HEK293 (cell line): ENCODE measurements at regions not wholly inside any gene's neighbourhood (a gene's known extent, or its start where the extent isn't known, plus 50 kb on each side); places are given as distances from the start of the nearest gene placed in this dataset.

Experiments used
- CTCF ChIA-PET: fragments of 350-600 bp; formaldehyde crosslinking; extraction: SDS; loops from one replicate; lab custom pipeline; 2021; ENCODE audit warnings: antibody characterized with exemption; lab: Yijun Ruan, JAX
- POLR2A ChIA-PET: fragments of 300-600 bp; formaldehyde crosslinking; extraction: SDS; loops from one replicate; lab custom pipeline; 2020; ENCODE audit warnings: antibody characterized with exemption, inconsistent platforms; lab: Yijun Ruan, JAX
- H3K27ac ChIP-seq: fragments of 200-500 bp; sonication (Bioruptor generic); 2 replicates; pipeline ENCODE4 v1.5.1; 2014; ENCODE audit warnings: low read depth, low read length, control low read depth, inconsistent platforms; ENCODE audit errors: extremely low read depth
- H3K36me3 ChIP-seq, 2 experiments: fragments of 200-500 bp in 1 of 2; sonication (Bioruptor generic) in 1 of 2; 1 replicate in 1 of 2; 2 replicates in 1 of 2; pipeline ENCODE4 v1.5.1; 2014 to 2017; ENCODE audit warnings: inconsistent platforms in 2 of 2, low read length in 2 of 2; ENCODE audit not compliant: control insufficient read depth in 2 of 2, insufficient read depth in 1 of 2
- H3K4me1 ChIP-seq: fragments of 200-500 bp; sonication (Bioruptor generic); 2 replicates; pipeline ENCODE4 v1.5.1; 2014; ENCODE audit warnings: mild to moderate bottlenecking, low read length, inconsistent platforms; ENCODE audit not compliant: control insufficient read depth, insufficient read depth
- H3K4me3 ChIP-seq: 2 replicates; pipeline ENCODE4 v1.5.1; 2011; ENCODE audit warnings: low read depth, mild to moderate bottlenecking, control low read depth, low read length, moderate library complexity
- H3K9me3 ChIP-seq: fragments of 200-500 bp; sonication (Bioruptor generic); 2 replicates; pipeline ENCODE4 v1.5.1; 2014; ENCODE audit warnings: low read depth, low read length, inconsistent platforms; ENCODE audit not compliant: control insufficient read depth, insufficient read depth
- BCL11B ChIP-seq: fragments of 450-650 bp; formaldehyde crosslinking; IDR thresholded peaks from 2 replicates; pipeline ENCODE4 v1.5.1; 2016; ENCODE audit warnings: low read depth, missing biosample characterization, missing genetic modification characterization
- IKZF3 ChIP-seq: fragments of 450-650 bp; IDR thresholded peaks from 2 replicates; pipeline ENCODE4 v1.5.0; 2018; ENCODE audit warnings: missing biosample characterization, mild to moderate bottlenecking, missing genetic modification characterization, moderate library complexity
- KLF8 ChIP-seq: fragments of 450-650 bp; formaldehyde crosslinking; IDR thresholded peaks from 2 replicates; pipeline ENCODE4 v1.5.1; 2016; ENCODE audit warnings: missing biosample characterization, missing genetic modification characterization
- OSR2 ChIP-seq: fragments of 450-650 bp; formaldehyde crosslinking; IDR thresholded peaks from 2 replicates; pipeline ENCODE4 v1.5.1; 2016; ENCODE audit warnings: missing biosample characterization, missing genetic modification characterization
- PBX3 ChIP-seq: sonication (generic); formaldehyde crosslinking; IDR thresholded peaks from 2 replicates; pipeline ENCODE4 v1.8.1; 2022; ENCODE audit warnings: mild to moderate bottlenecking, moderate library complexity, missing genetic modification reagents
- SP3 ChIP-seq: fragments of 450-650 bp; formaldehyde crosslinking; IDR thresholded peaks from 2 replicates; pipeline ENCODE4 v1.5.1; 2016; ENCODE audit warnings: missing biosample characterization, missing genetic modification characterization
- TRIM28 ChIP-seq: IDR thresholded peaks from 2 replicates; pipeline ENCODE4 v1.6.1; 2011; ENCODE audit warnings: low read length, control low read depth, borderline replicate concordance
- ZBTB8A ChIP-seq: fragments of 450-650 bp; formaldehyde crosslinking; IDR thresholded peaks from 2 replicates; pipeline ENCODE4 v1.5.1; 2016; ENCODE audit warnings: missing biosample characterization, missing genetic modification characterization
- ZNF112 ChIP-seq: fragments of 450-650 bp; formaldehyde crosslinking; IDR thresholded peaks from 2 replicates; pipeline ENCODE4 v1.5.0; 2017; ENCODE audit warnings: missing biosample characterization, missing genetic modification characterization
- ZNF146 ChIP-seq: fragments of 450-650 bp; formaldehyde crosslinking; IDR thresholded peaks from 2 replicates; pipeline ENCODE4 v1.5.1; 2016; ENCODE audit warnings: missing biosample characterization, missing genetic modification characterization
- ZNF211 ChIP-seq: fragments of 450-650 bp; formaldehyde crosslinking; IDR thresholded peaks from 2 replicates; pipeline ENCODE4 v1.5.1; 2016; ENCODE audit warnings: low read depth, missing biosample characterization, missing genetic modification characterization
- ZNF350 ChIP-seq: fragments of 450-650 bp; formaldehyde crosslinking; IDR thresholded peaks from 2 replicates; pipeline ENCODE4 v1.5.0; 2017; ENCODE audit warnings: missing biosample characterization, mild to moderate bottlenecking, missing genetic modification characterization
- ZNF362 ChIP-seq: fragments of 450-650 bp; formaldehyde crosslinking; IDR thresholded peaks from 2 replicates; pipeline ENCODE4 v1.5.1; 2016; ENCODE audit warnings: missing biosample characterization, missing genetic modification characterization
- ZNF433 ChIP-seq: fragments of 450-650 bp; formaldehyde crosslinking; IDR thresholded peaks from 2 replicates; pipeline ENCODE4 v1.5.1; 2016; ENCODE audit warnings: missing biosample characterization, missing genetic modification characterization, low read depth
- ZNF473 ChIP-seq: fragments of 450-650 bp; formaldehyde crosslinking; IDR thresholded peaks from 2 replicates; pipeline ENCODE4 v1.5.1; 2017; ENCODE audit warnings: missing biosample characterization, missing genetic modification characterization
- ZNF610 ChIP-seq: fragments of 450-650 bp; formaldehyde crosslinking; IDR thresholded peaks from 2 replicates; pipeline ENCODE4 v1.5.1; 2016; ENCODE audit warnings: missing biosample characterization, missing genetic modification characterization, borderline replicate concordance
- TF ChIP-seq, protein P1 (sequence below): fragments of 450-650 bp; formaldehyde crosslinking; IDR thresholded peaks from 2 replicates; pipeline ENCODE4 v1.5.1; 2016; ENCODE audit warnings: missing biosample characterization, missing genetic modification characterization
- TF ChIP-seq, protein P2 (sequence below): fragments of 450-650 bp; formaldehyde crosslinking; IDR thresholded peaks from 2 replicates; pipeline ENCODE4 v1.5.1; 2016; ENCODE audit warnings: missing biosample characterization, missing genetic modification characterization, borderline replicate concordance
- TF ChIP-seq, protein P3 (sequence below): fragments of 450-650 bp; formaldehyde crosslinking; conservative IDR thresholded peaks from 2 replicates; pipeline ENCODE4 v1.5.1; 2016; ENCODE audit warnings: low read depth, missing biosample characterization, missing genetic modification characterization
- TF ChIP-seq, protein P4 (sequence below): fragments of 450-650 bp; formaldehyde crosslinking; IDR thresholded peaks from 2 replicates; pipeline ENCODE4 v1.5.1; 2016; ENCODE audit warnings: missing biosample characterization, missing genetic modification characterization

DNA sequence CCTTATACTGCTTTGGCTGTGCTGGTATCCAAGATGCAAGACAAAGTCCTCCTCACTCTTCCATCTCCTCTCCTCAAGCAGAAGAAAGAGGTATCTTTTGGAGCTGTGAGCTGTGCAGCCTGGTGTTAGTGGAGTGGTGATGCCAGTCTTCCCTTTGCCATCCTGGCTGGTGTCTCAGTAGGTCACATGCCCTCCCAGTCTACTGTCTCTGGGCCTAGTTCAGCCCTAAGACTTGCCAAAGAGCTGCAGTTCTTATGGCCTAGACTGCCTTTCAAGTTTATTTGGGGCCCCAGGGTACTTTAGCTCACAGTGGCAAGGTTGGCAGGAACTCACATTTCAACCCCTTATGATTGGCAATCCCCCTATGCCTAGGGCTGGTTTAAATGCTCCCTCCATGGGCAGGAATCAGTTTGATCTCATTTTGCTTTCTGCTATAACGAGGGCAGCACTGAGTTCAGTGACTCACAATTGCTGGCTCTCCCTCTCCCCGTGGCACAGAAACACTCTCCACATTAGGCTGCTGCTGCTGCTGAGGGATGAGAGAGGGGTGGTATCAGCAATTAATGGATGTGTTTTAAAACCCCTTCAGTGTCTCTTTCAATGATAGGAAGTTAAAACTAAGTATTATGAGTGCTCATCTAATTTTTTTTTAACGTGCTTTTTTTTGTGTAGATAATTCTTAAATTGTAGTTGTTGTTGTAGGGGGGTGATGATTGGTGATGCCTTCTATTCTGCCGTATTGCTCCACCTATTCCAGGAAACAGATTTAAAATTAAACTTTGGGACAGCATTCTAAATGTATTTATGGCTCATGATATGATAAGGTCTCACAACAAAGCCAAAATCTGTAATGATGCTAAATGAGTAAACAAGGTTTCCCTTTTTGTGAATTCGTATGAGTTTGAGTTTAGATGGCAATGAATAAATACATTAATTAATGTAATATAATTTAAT lies 1295.0 kb downstream of the JRKL start (continued):
- TF ChIP-seq, protein P1, sequence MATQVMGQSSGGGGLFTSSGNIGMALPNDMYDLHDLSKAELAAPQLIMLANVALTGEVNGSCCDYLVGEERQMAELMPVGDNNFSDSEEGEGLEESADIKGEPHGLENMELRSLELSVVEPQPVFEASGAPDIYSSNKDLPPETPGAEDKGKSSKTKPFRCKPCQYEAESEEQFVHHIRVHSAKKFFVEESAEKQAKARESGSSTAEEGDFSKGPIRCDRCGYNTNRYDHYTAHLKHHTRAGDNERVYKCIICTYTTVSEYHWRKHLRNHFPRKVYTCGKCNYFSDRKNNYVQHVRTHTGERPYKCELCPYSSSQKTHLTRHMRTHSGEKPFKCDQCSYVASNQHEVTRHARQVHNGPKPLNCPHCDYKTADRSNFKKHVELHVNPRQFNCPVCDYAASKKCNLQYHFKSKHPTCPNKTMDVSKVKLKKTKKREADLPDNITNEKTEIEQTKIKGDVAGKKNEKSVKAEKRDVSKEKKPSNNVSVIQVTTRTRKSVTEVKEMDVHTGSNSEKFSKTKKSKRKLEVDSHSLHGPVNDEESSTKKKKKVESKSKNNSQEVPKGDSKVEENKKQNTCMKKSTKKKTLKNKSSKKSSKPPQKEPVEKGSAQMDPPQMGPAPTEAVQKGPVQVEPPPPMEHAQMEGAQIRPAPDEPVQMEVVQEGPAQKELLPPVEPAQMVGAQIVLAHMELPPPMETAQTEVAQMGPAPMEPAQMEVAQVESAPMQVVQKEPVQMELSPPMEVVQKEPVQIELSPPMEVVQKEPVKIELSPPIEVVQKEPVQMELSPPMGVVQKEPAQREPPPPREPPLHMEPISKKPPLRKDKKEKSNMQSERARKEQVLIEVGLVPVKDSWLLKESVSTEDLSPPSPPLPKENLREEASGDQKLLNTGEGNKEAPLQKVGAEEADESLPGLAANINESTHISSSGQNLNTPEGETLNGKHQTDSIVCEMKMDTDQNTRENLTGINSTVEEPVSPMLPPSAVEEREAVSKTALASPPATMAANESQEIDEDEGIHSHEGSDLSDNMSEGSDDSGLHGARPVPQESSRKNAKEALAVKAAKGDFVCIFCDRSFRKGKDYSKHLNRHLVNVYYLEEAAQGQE, result no peak
- TF ChIP-seq BCL11B, result no peak
- TF ChIP-seq ZNF350 (tag by site-specific recombination), result no peak
- no peak for TF ChIP-seq ZNF362 (tag by site-specific recombination)
- TF ChIP-seq SP3 (tag by site-specific recombination), result no peak
- TF ChIP-seq ZNF211, result no peak
- TF ChIP-seq, protein P2, sequence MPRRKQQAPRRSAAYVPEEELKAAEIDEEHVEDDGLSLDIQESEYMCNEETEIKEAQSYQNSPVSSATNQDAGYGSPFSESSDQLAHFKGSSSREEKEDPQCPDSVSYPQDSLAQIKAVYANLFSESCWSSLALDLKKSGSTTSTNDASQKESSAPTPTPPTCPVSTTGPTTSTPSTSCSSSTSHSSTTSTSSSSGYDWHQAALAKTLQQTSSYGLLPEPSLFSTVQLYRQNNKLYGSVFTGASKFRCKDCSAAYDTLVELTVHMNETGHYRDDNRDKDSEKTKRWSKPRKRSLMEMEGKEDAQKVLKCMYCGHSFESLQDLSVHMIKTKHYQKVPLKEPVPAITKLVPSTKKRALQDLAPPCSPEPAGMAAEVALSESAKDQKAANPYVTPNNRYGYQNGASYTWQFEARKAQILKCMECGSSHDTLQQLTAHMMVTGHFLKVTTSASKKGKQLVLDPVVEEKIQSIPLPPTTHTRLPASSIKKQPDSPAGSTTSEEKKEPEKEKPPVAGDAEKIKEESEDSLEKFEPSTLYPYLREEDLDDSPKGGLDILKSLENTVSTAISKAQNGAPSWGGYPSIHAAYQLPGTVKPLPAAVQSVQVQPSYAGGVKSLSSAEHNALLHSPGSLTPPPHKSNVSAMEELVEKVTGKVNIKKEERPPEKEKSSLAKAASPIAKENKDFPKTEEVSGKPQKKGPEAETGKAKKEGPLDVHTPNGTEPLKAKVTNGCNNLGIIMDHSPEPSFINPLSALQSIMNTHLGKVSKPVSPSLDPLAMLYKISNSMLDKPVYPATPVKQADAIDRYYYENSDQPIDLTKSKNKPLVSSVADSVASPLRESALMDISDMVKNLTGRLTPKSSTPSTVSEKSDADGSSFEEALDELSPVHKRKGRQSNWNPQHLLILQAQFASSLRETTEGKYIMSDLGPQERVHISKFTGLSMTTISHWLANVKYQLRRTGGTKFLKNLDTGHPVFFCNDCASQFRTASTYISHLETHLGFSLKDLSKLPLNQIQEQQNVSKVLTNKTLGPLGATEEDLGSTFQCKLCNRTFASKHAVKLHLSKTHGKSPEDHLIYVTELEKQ, result no peak
- no peak for TF ChIP-seq ZNF146
- no peak for TF ChIP-seq ZNF473
- TF ChIP-seq, all 188 proteins: peak for 0

GRCh38 chr11:97685695-97686094 lies 1295.9 kb downstream of the JRKL start:
- POLR2A ChIA-PET, result no interaction called here
- Histone ChIP-seq H3K36me3 (no peaks in the 10 kb centered on the region), H3K27ac (no peak overlapping the region), H3K4me3 (no peak overlapping the region), H3K9me3 (no peaks in the 10 kb centered on the region), H3K4me1 (no peaks in the 10 kb centered on the region)
- CTCF ChIA-PET, result no interaction called here
- TF ChIP-seq KLF8 (tag by site-specific recombination) (no peak), ZNF433 (tag by site-specific recombination) (no peak), ZNF350 (tag by site-specific recombination) (no peak), ZNF610 (no peak), TRIM28 (no peak), IKZF3 (tag by site-specific recombination) (no peak), PBX3 (CRISPR knock-in tag) (no peak), OSR2 (tag by site-specific recombination) (no peak), ZNF112 (tag by site-specific recombination) (no peak), ZBTB8A (tag by site-specific recombination) (no peak)
- TF ChIP-seq, protein P3, sequence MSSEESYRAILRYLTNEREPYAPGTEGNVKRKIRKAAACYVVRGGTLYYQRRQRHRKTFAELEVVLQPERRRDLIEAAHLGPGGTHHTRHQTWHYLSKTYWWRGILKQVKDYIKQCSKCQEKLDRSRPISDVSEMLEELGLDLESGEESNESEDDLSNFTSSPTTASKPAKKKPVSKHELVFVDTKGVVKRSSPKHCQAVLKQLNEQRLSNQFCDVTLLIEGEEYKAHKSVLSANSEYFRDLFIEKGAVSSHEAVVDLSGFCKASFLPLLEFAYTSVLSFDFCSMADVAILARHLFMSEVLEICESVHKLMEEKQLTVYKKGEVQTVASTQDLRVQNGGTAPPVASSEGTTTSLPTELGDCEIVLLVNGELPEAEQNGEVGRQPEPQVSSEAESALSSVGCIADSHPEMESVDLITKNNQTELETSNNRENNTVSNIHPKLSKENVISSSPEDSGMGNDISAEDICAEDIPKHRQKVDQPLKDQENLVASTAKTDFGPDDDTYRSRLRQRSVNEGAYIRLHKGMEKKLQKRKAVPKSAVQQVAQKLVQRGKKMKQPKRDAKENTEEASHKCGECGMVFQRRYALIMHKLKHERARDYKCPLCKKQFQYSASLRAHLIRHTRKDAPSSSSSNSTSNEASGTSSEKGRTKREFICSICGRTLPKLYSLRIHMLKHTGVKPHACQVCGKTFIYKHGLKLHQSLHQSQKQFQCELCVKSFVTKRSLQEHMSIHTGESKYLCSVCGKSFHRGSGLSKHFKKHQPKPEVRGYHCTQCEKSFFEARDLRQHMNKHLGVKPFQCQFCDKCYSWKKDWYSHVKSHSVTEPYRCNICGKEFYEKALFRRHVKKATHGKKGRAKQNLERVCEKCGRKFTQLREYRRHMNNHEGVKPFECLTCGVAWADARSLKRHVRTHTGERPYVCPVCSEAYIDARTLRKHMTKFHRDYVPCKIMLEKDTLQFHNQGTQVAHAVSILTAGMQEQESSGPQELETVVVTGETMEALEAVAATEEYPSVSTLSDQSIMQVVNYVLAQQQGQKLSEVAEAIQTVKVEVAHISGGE, result no peak
- TF ChIP-seq, protein P4, sequence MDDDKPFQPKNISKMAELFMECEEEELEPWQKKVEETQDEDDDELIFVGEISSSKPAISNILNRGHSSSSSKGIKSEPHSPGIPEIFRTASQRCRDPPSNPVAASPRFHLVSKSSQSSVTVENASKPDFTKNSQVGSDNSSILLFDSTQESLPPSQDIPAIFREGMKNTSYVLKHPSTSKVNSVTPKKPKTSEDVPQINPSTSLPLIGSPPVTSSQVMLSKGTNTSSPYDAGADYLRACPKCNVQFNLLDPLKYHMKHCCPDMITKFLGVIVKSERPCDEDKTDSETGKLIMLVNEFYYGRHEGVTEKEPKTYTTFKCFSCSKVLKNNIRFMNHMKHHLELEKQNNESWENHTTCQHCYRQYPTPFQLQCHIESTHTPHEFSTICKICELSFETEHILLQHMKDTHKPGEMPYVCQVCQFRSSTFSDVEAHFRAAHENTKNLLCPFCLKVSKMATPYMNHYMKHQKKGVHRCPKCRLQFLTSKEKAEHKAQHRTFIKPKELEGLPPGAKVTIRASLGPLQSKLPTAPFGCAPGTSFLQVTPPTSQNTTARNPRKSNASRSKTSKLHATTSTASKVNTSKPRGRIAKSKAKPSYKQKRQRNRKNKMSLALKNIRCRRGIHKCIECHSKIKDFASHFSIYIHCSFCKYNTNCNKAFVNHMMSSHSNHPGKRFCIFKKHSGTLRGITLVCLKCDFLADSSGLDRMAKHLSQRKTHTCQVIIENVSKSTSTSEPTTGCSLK (tag by site-specific recombination), result no peak
